ENCODE measurements at regions not wholly inside any gene's neighbourhood (a gene's known extent, or its start where the extent isn't known, plus 50 kb on each side); places are given as distances from the start of the nearest gene placed in this dataset.

GRCh38 chr19:29380581-29380980 is 145.2 kb upstream of the VSTM2B start:
- no peak overlapping the region for H3K4me3 Mint-ChIP-seq
- no peak overlapping the region for H3K27ac Mint-ChIP-seq
- no peaks in the 10 kb centered on the region; the same call in 1 of the 2 replicates for H3K27me3 Mint-ChIP-seq (ENCODE audit: low read depth)
- no peaks in the 10 kb centered on the region for H3K36me3 Mint-ChIP-seq
- no peaks in the 10 kb centered on the region for H3K9me3 Mint-ChIP-seq
- TF ChIP-seq AR (CRISPR knock-in tag; IDR thresholded peaks at IDR 0.05) (no peak), CBFB (CRISPR knock-in tag; IDR thresholded peaks at IDR 0.05; ENCODE audit: low read depth) (no peak), HMGXB4 (CRISPR knock-in tag; IDR thresholded peaks at IDR 0.05) (no peak), NFE2L1 (CRISPR knock-in tag; IDR thresholded peaks at IDR 0.05) (no peak), TCF7 (CRISPR knock-in tag; IDR thresholded peaks at IDR 0.05; ENCODE audit: low read depth) (no peak), MXD4 (CRISPR knock-in tag; IDR thresholded peaks at IDR 0.05; ENCODE audit: borderline replicate concordance) (no peak), ZBTB21 (CRISPR knock-in tag; IDR thresholded peaks at IDR 0.05; ENCODE audit: borderline replicate concordance) (no peak), E2F1 (CRISPR knock-in tag; IDR thresholded peaks at IDR 0.05) (no peak), JAZF1 (CRISPR knock-in tag; IDR thresholded peaks at IDR 0.05) (no peak), NR3C1 (CRISPR knock-in tag; conservative IDR thresholded peaks at IDR 0.05; ENCODE audit: low read depth) (no peak), HMGA2 (CRISPR knock-in tag; IDR thresholded peaks at IDR 0.05) (no peak), ZNF219 (CRISPR knock-in tag; IDR thresholded peaks at IDR 0.05; ENCODE audit: borderline replicate concordance) (no peak), ATF1 (CRISPR knock-in tag; IDR thresholded peaks at IDR 0.05) (no peak), ETV6 (CRISPR knock-in tag; IDR thresholded peaks at IDR 0.05) (no peak), ZNF138 (CRISPR knock-in tag; conservative IDR thresholded peaks at IDR 0.05) (no peak), FOXK1 (CRISPR knock-in tag; IDR thresholded peaks at IDR 0.05) (no peak)
- TF ChIP-seq, protein P1, sequence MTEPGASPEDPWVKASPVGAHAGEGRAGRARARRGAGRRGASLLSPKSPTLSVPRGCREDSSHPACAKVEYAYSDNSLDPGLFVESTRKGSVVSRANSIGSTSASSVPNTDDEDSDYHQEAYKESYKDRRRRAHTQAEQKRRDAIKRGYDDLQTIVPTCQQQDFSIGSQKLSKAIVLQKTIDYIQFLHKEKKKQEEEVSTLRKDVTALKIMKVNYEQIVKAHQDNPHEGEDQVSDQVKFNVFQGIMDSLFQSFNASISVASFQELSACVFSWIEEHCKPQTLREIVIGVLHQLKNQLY (CRISPR knock-in tag; IDR thresholded peaks at IDR 0.05), result no peak
- no peak for DNase-seq (ENCODE audit: low spot score)
- CTCF ChIA-PET, result no interaction called here
- POLR2A ChIA-PET, result no interaction called here
- H3K4me1 Mint-ChIP-seq, result peaks cover 36% of the 10 kb centered on the region
- ATAC-seq, result no peak

- no peaks in the 10 kb centered on the region for H3K9me3 Mint-ChIP-seq
- H3K27me3 Mint-ChIP-seq (ENCODE audit: low read depth), result no peaks in the 10 kb centered on the region; the same call in 1 of the 2 replicates
- ChIA-PET POLR2A (no interaction called here), CTCF (no interaction called here)
- DNase-seq (ENCODE audit: low spot score) (no peak), ATAC-seq (no peak)
- H3K36me3 Mint-ChIP-seq, result no peaks in the 10 kb centered on the region
- H3K4me3 Mint-ChIP-seq, result no peak overlapping the region
- H3K27ac Mint-ChIP-seq, result no peak overlapping the region
- peaks cover 36% of the 10 kb centered on the region for H3K4me1 Mint-ChIP-seq
- TF ChIP-seq, protein P1 (CRISPR knock-in tag; IDR thresholded peaks at IDR 0.05), result no peak
- TF ChIP-seq, protein P2, sequence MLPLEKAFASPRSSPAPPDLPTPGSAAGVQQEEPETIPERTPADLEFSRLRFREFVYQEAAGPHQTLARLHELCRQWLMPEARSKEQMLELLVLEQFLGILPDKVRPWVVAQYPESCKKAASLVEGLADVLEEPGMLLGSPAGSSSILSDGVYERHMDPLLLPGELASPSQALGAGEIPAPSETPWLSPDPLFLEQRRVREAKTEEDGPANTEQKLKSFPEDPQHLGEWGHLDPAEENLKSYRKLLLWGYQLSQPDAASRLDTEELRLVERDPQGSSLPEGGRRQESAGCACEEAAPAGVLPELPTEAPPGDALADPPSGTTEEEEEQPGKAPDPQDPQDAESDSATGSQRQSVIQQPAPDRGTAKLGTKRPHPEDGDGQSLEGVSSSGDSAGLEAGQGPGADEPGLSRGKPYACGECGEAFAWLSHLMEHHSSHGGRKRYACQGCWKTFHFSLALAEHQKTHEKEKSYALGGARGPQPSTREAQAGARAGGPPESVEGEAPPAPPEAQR (CRISPR knock-in tag; IDR thresholded peaks at IDR 0.05), result no peak
- no peak for TF ChIP-seq FOXP1 (CRISPR knock-in tag; IDR thresholded peaks at IDR 0.05; ENCODE audit: borderline replicate concordance)
- no peak for TF ChIP-seq PRDM15 (CRISPR knock-in tag; IDR thresholded peaks at IDR 0.05)
- no peak for TF ChIP-seq CREM (CRISPR knock-in tag; IDR thresholded peaks at IDR 0.05)
- no peak for TF ChIP-seq NFATC4 (CRISPR knock-in tag; IDR thresholded peaks at IDR 0.05)
Measured at GRCh38 chr19:29381353-29382203, 144.2 kb upstream of the VSTM2B start.

All from WTC11 (cell line).